SW 1271 (cell line): ENCODE measurements at regions not wholly inside any gene's neighbourhood (a gene's known extent, or its start where the extent isn't known, plus 50 kb on each side); places are given as distances from the start of the nearest gene placed in this dataset.
"Not testable (repeated sequence)": the region's sequence is repeated elsewhere in the genome, so short reads cannot be mapped to it uniquely, and the experiment has no call there.

Experiments used
- DNase-seq, 2 experiments: peaks; one replicate each; lab custom pipeline; 2025; lab: John Stamatoyannopoulos, UW

GRCh38 chr13:59230484-59231264, 933.1 kb downstream of the DIAPH3 start:
- no peak for DNase-seq

- DNase-seq: no peak
Observed at GRCh38 chr13:59236309-59236919, 927.3 kb downstream of the DIAPH3 start.

GRCh38 chr13:59236944-59237343, 926.8 kb downstream of the DIAPH3 start:
- DNase-seq: no peak

- no peak for DNase-seq
Observed at GRCh38 chr13:59247171-59247570, 916.6 kb downstream of the DIAPH3 start.

- no peak for DNase-seq
Observed at GRCh38 chr13:59250336-59251189, 913.2 kb downstream of the DIAPH3 start.

GRCh38 chr13:59259165-59260000, 904.3 kb downstream of the DIAPH3 start:
- no peak for DNase-seq

GRCh38 chr13:59261928-59262488, 901.7 kb downstream of the DIAPH3 start:
- DNase-seq: no peak

GRCh38 chr13:59263531-59263930, 900.2 kb downstream of the DIAPH3 start:
- no peak for DNase-seq

GRCh38 chr13:59266478-59267063, 897.2 kb downstream of the DIAPH3 start:
- peak in 1 of 2 experiments; percentile 11 for DNase-seq

- DNase-seq: no peak
Observed at GRCh38 chr13:59269476-59269875, 894.3 kb downstream of the DIAPH3 start.

GRCh38 chr13:59270327-59270726, 893.4 kb downstream of the DIAPH3 start:
- no peak for DNase-seq

- DNase-seq: no peak
Observed at GRCh38 chr13:59274958-59275727, 888.6 kb downstream of the DIAPH3 start.

- DNase-seq: no peak
Observed at GRCh38 chr13:59276436-59276835, 887.3 kb downstream of the DIAPH3 start.

GRCh38 chr13:59277106-59277505, 886.6 kb downstream of the DIAPH3 start:
- DNase-seq: no peak

GRCh38 chr13:59279028-59279427, 884.7 kb downstream of the DIAPH3 start:
- no peak for DNase-seq

- DNase-seq: no peak
Observed at GRCh38 chr13:59279576-59279975, 884.2 kb downstream of the DIAPH3 start.

GRCh38 chr13:59280297-59280696, 883.4 kb downstream of the DIAPH3 start:
- no peak for DNase-seq

- no peak for DNase-seq
Observed at GRCh38 chr13:59281453-59281852, 882.3 kb downstream of the DIAPH3 start.

GRCh38 chr13:59292240-59292639, 871.5 kb downstream of the DIAPH3 start:
- not testable (repeated sequence) for DNase-seq

GRCh38 chr13:59299584-59299983, 864.1 kb downstream of the DIAPH3 start:
- no peak for DNase-seq
